Activated T-helper 2 cell treated with anti-CD3 and anti-CD28 coated beads, Interferon-gamma antibody, Interleukin-2, Interleukin-4, amounts not matched to agents 10 μg/mL and 5 μg/mL and 100 μg/mL, durations not matched to agents 14 hours and 24 hours and 36 hours (primary cell): ENCODE measurements at regions not wholly inside any gene's neighbourhood (a gene's known extent, or its start where the extent isn't known, plus 50 kb on each side); places are given as distances from the start of the nearest gene placed in this dataset.
"Not testable (repeated sequence)": the region's sequence is repeated elsewhere in the genome, so short reads cannot be mapped to it uniquely, and the experiment has no call there.

Experiments used
- DNase-seq: peaks from one replicate; pipeline ENCODE4 v3.0.0; 2021; ENCODE audit warnings: low spot score
- H3K27ac Mint-ChIP-seq: one replicate; pipeline ENCODE4 v1.8.0; 2021; ENCODE audit warnings: mixed read lengths
- H3K27me3 Mint-ChIP-seq: one replicate; pipeline ENCODE4 v1.8.0; 2021; ENCODE audit warnings: low read depth, mixed read lengths
- H3K36me3 Mint-ChIP-seq: one replicate; pipeline ENCODE4 v1.8.0; 2021; ENCODE audit warnings: low read depth, mixed read lengths
- H3K4me1 Mint-ChIP-seq: one replicate; pipeline ENCODE4 v1.8.0; 2021; ENCODE audit warnings: low read depth, mixed read lengths
- H3K4me3 Mint-ChIP-seq: one replicate; pipeline ENCODE4 v1.8.0; 2021; ENCODE audit warnings: low read depth, mild to moderate bottlenecking, moderate library complexity, mixed read lengths
- H3K9me3 Mint-ChIP-seq: one replicate; pipeline ENCODE4 v1.8.0; 2021; ENCODE audit warnings: mixed read lengths
- intact Hi-C: fragments of 100-400 bp; cut with micrococcal nuclease; formaldehyde crosslinking; loops from one replicate; pipeline ENCODE4 v1.15.1; 2023

- no peaks in the 10 kb centered on the region for H3K36me3 Mint-ChIP-seq
- no peaks in the 10 kb centered on the region for H3K4me1 Mint-ChIP-seq
Measured at GRCh38 chr21:30030416-30030815, 90.6 kb upstream of the GRIK1 start.

GRCh38 chr21:30028537-30028936 lies 88.7 kb upstream of the GRIK1 start:
- no peak overlapping the region for H3K27ac Mint-ChIP-seq
- no peak for DNase-seq
- no peaks in the 10 kb centered on the region for H3K27me3 Mint-ChIP-seq
- no peaks in the 10 kb centered on the region for H3K36me3 Mint-ChIP-seq
- intact Hi-C loops = no loop called here
- no peaks in the 10 kb centered on the region for H3K4me1 Mint-ChIP-seq
- H3K9me3 Mint-ChIP-seq = no peaks in the 10 kb centered on the region
- H3K4me3 Mint-ChIP-seq = no peak overlapping the region

More at GRCh38 chr21:30030416-30030815, 90.6 kb upstream of the GRIK1 start:
- Mint-ChIP-seq H3K9me3 (no peaks in the 10 kb centered on the region), H3K27ac (no peak overlapping the region), H3K4me3 (no peak overlapping the region), H3K27me3 (no peaks in the 10 kb centered on the region)
- DNase-seq = no peak
- intact Hi-C loops = no loop called here

GRCh38 chr21:30027986-30028385 lies 88.2 kb upstream of the GRIK1 start:
- no peaks in the 10 kb centered on the region for H3K27me3 Mint-ChIP-seq
- no peak for DNase-seq
- H3K27ac Mint-ChIP-seq = no peak overlapping the region
- H3K4me1 Mint-ChIP-seq = no peaks in the 10 kb centered on the region
- H3K4me3 Mint-ChIP-seq = no peak overlapping the region
- H3K9me3 Mint-ChIP-seq = no peaks in the 10 kb centered on the region
- no peaks in the 10 kb centered on the region for H3K36me3 Mint-ChIP-seq
- intact Hi-C loops = no loop called here

- intact Hi-C loops, H3K4me3 Mint-ChIP-seq, H3K4me1 Mint-ChIP-seq, H3K27me3 Mint-ChIP-seq, H3K9me3 Mint-ChIP-seq, DNase-seq, H3K36me3 Mint-ChIP-seq, H3K27ac Mint-ChIP-seq: not testable (repeated sequence)
Measured at GRCh38 chr21:30023056-30023455, 83.3 kb upstream of the GRIK1 start.

GRCh38 chr21:30014886-30015285 lies 75.1 kb upstream of the GRIK1 start:
- H3K4me1 Mint-ChIP-seq = no peaks in the 10 kb centered on the region
- no peaks in the 10 kb centered on the region for H3K9me3 Mint-ChIP-seq
- no peaks in the 10 kb centered on the region for H3K27me3 Mint-ChIP-seq
- intact Hi-C loops = no loop called here
- H3K27ac Mint-ChIP-seq = no peak overlapping the region
- no peak overlapping the region for H3K4me3 Mint-ChIP-seq
- DNase-seq = no peak
- H3K36me3 Mint-ChIP-seq = no peaks in the 10 kb centered on the region

GRCh38 chr21:29991624-29992023 lies 51.8 kb upstream of the GRIK1 start:
- no peak for DNase-seq
- Mint-ChIP-seq H3K36me3 (no peaks in the 10 kb centered on the region), H3K27ac (no peak overlapping the region), H3K27me3 (no peaks in the 10 kb centered on the region), H3K4me1 (no peaks in the 10 kb centered on the region), H3K9me3 (peaks cover 5% of the 10 kb centered on the region), H3K4me3 (no peak overlapping the region)
- intact Hi-C loops = no loop called here

GRCh38 chr21:29989634-29990234 lies 49.9 kb upstream of the GRIK1 start:
- no peak for DNase-seq
- Mint-ChIP-seq H3K9me3 (peaks cover 5% of the 10 kb centered on the region), H3K27ac (no peak overlapping the region), H3K4me1 (no peaks in the 10 kb centered on the region), H3K4me3 (no peak overlapping the region), H3K27me3 (no peaks in the 10 kb centered on the region), H3K36me3 (no peaks in the 10 kb centered on the region)
- intact Hi-C loops = no loop called here
